ENCODE measurements at regions not wholly inside any gene's neighbourhood (a gene's known extent, or its start where the extent isn't known, plus 50 kb on each side); places are given as distances from the start of the nearest gene placed in this dataset.

- no peaks in the 10 kb centered on the region for H3K36me3 ChIP-seq (ENCODE audit: low read depth)
- H3K4me1 ChIP-seq (ENCODE audit: insufficient read depth, poor library complexity, severe bottlenecking), result no peaks in the 10 kb centered on the region
- ATAC-seq (ENCODE audit: low read depth) (no peak), DNase-seq (ENCODE audit: low spot score) (no peak)
- H3K9me3 ChIP-seq (ENCODE audit: severe bottlenecking), result no peaks in the 10 kb centered on the region
- no peak for TF ChIP-seq CTCF (IDR thresholded peaks at IDR 0.05; ENCODE audit: poor library complexity, severe bottlenecking)
- H3K4me3 ChIP-seq (ENCODE audit: severe bottlenecking), result no peak overlapping the region
- H3K27me3 ChIP-seq (ENCODE audit: insufficient read depth, poor library complexity, severe bottlenecking), result no peaks in the 10 kb centered on the region
- H3K27ac ChIP-seq (ENCODE audit: poor library complexity, severe bottlenecking), result no peak overlapping the region
Measured at GRCh38 chr6:156659822-156660198, 117.4 kb upstream of the ARID1B start.

GRCh38 chr6:156658966-156659821 lies 118.0 kb upstream of the ARID1B start:
- no peak for ATAC-seq (ENCODE audit: low read depth)
- DNase-seq (ENCODE audit: low spot score), result no peak
- Histone ChIP-seq H3K36me3 (ENCODE audit: low read depth) (no peaks in the 10 kb centered on the region), H3K9me3 (ENCODE audit: severe bottlenecking) (no peaks in the 10 kb centered on the region), H3K4me1 (ENCODE audit: insufficient read depth, poor library complexity, severe bottlenecking) (no peaks in the 10 kb centered on the region), H3K27ac (ENCODE audit: poor library complexity, severe bottlenecking) (no peak overlapping the region), H3K27me3 (ENCODE audit: insufficient read depth, poor library complexity, severe bottlenecking) (no peaks in the 10 kb centered on the region), H3K4me3 (ENCODE audit: severe bottlenecking) (no peak overlapping the region)
- TF ChIP-seq CTCF (IDR thresholded peaks at IDR 0.05; ENCODE audit: poor library complexity, severe bottlenecking), result no peak

- Histone ChIP-seq H3K27me3 (ENCODE audit: insufficient read depth, poor library complexity, severe bottlenecking) (no peaks in the 10 kb centered on the region), H3K4me1 (ENCODE audit: insufficient read depth, poor library complexity, severe bottlenecking) (no peaks in the 10 kb centered on the region), H3K27ac (ENCODE audit: poor library complexity, severe bottlenecking) (no peak overlapping the region), H3K36me3 (ENCODE audit: low read depth) (no peaks in the 10 kb centered on the region), H3K4me3 (ENCODE audit: severe bottlenecking) (no peak overlapping the region), H3K9me3 (ENCODE audit: severe bottlenecking) (no peaks in the 10 kb centered on the region)
- no peak for TF ChIP-seq CTCF (IDR thresholded peaks at IDR 0.05; ENCODE audit: poor library complexity, severe bottlenecking)
- ATAC-seq (ENCODE audit: low read depth) (no peak), DNase-seq (ENCODE audit: low spot score) (no peak)
Measured at GRCh38 chr6:156658186-156658965, 118.8 kb upstream of the ARID1B start.

GRCh38 chr6:156657296-156657695 lies 119.9 kb upstream of the ARID1B start:
- no peak overlapping the region for H3K4me3 ChIP-seq (ENCODE audit: severe bottlenecking)
- H3K36me3 ChIP-seq (ENCODE audit: low read depth), result no peaks in the 10 kb centered on the region
- no peak overlapping the region for H3K27ac ChIP-seq (ENCODE audit: poor library complexity, severe bottlenecking)
- TF ChIP-seq CTCF (IDR thresholded peaks at IDR 0.05; ENCODE audit: poor library complexity, severe bottlenecking), result no peak
- DNase-seq (ENCODE audit: low spot score) (no peak), ATAC-seq (ENCODE audit: low read depth) (no peak)
- no peaks in the 10 kb centered on the region for H3K27me3 ChIP-seq (ENCODE audit: insufficient read depth, poor library complexity, severe bottlenecking)
- H3K9me3 ChIP-seq (ENCODE audit: severe bottlenecking), result no peaks in the 10 kb centered on the region
- H3K4me1 ChIP-seq (ENCODE audit: insufficient read depth, poor library complexity, severe bottlenecking), result no peaks in the 10 kb centered on the region

Measured in RWPE2 (cell line).